ENCODE measurements at regions not wholly inside any gene's neighbourhood (a gene's known extent, or its start where the extent isn't known, plus 50 kb on each side); places are given as distances from the start of the nearest gene placed in this dataset.

DNA sequence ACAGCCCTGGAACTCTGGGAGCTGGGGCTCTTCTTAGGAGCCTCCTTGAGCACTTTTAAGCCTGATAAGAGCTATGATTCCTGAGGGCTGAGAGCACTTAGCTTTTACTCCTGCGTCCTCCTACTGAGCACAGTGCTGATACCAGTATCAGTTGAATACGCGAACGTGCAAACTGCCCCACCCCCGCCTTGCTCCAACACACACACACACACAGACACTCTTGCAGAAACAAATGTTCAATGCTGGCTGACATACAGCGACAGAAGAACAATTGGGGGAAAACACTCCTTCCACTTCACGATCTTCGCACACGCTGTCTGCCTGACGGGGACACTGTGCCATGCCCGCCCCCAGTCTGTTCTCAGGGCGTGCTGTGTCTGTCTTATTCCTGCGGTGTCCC, 57.2 kb upstream of the DLK1 start:
- TF ChIP-seq, protein P1, sequence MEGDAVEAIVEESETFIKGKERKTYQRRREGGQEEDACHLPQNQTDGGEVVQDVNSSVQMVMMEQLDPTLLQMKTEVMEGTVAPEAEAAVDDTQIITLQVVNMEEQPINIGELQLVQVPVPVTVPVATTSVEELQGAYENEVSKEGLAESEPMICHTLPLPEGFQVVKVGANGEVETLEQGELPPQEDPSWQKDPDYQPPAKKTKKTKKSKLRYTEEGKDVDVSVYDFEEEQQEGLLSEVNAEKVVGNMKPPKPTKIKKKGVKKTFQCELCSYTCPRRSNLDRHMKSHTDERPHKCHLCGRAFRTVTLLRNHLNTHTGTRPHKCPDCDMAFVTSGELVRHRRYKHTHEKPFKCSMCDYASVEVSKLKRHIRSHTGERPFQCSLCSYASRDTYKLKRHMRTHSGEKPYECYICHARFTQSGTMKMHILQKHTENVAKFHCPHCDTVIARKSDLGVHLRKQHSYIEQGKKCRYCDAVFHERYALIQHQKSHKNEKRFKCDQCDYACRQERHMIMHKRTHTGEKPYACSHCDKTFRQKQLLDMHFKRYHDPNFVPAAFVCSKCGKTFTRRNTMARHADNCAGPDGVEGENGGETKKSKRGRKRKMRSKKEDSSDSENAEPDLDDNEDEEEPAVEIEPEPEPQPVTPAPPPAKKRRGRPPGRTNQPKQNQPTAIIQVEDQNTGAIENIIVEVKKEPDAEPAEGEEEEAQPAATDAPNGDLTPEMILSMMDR (IDR thresholded peaks at IDR 0.05; ENCODE audit: extremely low read depth, missing control alignments): no peak
- DNase-seq (ENCODE audit: low spot score): no peak

DNA sequence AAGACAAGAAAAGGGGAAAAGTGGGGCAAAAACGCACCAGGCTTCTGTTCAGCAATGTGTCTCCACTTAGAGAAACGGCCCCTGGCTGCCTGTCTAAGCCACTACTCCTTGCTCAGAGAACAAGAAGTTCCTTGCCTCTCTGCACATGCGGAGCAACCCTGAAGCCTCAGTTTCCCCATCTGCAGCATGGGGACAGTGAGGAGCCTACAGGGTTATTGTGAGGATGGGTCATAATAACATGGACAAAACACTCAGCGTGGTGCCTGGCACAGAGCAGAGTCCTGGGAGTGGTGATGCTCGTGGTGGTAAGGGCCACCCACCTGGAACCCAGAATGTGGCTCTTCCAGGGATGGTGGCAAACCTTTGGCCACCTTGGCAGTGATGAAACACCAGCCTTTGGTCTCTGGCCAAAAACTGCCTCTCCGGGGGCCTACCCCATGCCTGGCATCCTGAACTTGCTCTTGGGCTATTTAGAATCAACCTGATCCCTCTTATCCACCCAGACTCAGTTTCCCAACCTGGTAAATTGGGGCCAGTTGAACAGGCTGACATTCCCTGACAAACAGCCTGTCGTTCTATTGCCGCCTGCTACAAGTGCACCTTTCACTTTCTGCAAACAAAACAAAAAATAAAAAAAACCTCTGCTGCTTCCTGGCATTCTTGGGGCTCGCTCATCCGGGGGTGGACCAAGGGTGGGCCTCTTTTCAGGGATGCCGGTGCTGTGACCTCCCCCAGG, 56.5 kb upstream of the DLK1 start:
- TF ChIP-seq, protein P1 (IDR thresholded peaks at IDR 0.05; ENCODE audit: extremely low read depth, missing control alignments): no peak

DNA sequence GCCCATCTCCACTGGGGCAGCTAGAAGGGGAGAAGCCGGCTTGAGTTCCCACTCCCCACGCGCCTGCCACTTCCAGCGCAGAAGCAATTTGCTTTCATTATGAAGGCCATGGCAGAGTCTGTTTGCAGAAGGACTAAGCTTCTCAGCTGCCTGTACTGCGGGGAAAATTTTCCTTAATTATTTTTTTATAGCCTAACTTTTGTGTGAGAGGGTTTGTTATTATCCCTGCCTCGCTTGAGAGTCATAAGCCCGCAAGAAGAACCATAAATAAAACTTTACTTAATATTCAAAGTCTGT, 56.0 kb upstream of the DLK1 start:
- DNase-seq (ENCODE audit: low spot score): no peak
- TF ChIP-seq, protein P1 (IDR thresholded peaks at IDR 0.05; ENCODE audit: extremely low read depth, missing control alignments): no peak

More for the DNA sequence above, 56.5 kb upstream of the DLK1 start:
- DNase-seq (ENCODE audit: low spot score): no peak

DNA sequence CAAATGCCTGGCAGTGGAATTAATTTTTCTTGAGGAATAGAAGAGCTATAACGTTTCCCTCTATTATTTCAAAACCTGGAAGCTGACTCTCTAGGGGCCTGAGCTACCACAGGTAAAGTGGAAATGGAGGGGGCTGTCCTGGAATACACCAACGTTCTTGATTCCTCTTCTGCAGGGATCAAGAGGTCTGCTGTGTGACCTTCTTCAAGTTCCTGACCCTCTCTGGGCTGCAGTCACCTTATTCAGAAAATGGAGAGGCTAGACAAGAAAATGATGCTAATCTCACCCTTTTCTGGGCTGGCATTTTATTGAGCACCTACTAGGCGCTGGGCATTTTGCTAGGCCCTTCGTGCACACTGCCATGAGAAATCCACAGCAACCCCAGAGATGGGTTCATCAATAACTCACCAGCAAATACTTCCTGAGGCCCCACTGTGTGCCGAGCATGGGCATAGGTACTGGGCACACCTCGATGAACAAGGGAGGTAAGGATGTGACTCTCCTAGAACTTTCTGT, 55.2 kb upstream of the DLK1 start:
- TF ChIP-seq, protein P1 (IDR thresholded peaks at IDR 0.05; ENCODE audit: extremely low read depth, missing control alignments): no peak
- no peak for DNase-seq (ENCODE audit: low spot score)

DNA sequence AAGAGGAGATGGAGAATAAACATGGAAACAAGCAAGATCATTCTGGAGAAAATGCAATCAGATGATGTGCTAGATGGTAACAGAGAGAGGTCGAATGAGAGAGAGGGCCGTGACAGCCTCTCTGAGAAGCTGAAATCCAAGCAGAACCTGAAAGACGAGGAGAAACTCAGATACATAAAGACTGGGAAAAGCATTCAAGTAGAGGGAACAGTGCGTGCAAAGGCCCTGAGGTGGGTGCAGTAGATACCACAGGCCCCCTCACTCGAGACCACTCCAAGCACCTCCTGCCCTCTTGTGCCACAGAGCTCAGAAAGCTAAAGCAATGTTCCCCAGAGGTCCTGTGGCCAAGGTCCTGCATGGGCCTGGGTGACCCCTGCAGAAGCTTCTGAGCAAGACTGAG, 54.8 kb upstream of the DLK1 start:
- no peak for DNase-seq (ENCODE audit: low spot score)
- TF ChIP-seq, protein P1 (IDR thresholded peaks at IDR 0.05; ENCODE audit: extremely low read depth, missing control alignments): no peak

DNA sequence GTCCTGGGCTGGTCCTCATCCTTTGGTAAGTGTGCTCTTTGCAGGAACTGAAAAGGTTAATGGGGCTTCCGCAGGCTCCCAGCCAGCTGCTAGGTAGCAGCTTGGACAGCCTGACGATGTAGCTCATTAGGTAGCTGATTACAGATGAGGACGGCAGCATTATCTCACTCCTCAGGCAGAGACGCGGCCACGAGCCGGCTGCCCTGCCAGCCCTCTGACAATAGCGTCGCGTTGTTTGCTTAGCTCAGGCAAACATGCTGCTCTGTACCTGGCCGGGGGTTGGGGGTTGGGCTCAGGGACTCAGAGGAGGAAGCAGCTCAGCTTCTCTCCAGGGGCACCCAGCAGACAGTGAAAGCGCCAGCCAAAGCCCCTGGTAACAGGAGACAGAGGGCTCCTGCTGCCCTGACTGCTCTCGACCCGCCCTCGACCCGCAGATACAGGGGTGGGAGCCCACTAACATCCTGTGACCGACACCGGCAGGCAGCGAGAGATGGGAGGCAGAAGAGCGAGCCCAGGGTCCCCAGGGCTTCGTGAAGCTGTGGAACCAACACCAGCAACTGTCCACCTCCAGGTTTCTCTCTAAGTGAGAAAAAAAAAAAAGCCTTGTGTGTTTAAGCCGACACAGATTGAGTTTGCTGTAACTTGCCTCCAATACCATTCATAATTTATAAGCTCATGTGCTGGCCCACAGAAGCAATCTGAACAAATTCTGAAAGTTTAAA, 53.4 kb upstream of the DLK1 start:
- no peak for DNase-seq (ENCODE audit: low spot score)
- TF ChIP-seq, protein P1 (IDR thresholded peaks at IDR 0.05; ENCODE audit: extremely low read depth, missing control alignments): no peak

DNA sequence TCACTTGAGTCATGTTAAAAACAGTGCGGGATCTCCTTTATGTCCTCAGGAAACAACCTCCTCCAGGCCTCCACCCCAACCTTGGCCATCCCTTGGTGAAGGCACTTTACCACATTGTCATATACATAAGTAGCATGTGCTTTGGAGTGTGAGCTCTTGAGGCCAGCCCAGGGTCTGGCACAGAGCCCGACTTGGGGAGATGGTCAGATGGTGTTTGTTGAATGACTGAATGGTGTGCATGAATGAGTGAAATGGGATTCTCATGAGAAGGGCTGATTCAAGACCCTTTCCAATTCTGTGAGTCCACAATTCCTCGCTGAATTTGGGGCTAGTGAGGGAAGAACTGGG, 52.9 kb upstream of the DLK1 start:
- no peak for DNase-seq (ENCODE audit: low spot score)
- TF ChIP-seq, protein P1 (IDR thresholded peaks at IDR 0.05; ENCODE audit: extremely low read depth, missing control alignments): no peak
